Stomach (tissue), 8 donors: ENCODE measurements at regions not wholly inside any gene's neighbourhood (a gene's known extent, or its start where the extent isn't known, plus 50 kb on each side); places are given as distances from the start of the nearest gene placed in this dataset.

Source experiments
- DNase-seq, 2 donors: peaks; one replicate each; pipeline versions ENCODE4 v3.0.0 to v3.0.0-alpha.2; 2013 to 2019
- H3K27ac ChIP-seq, 5 donors: fragments of 200-600 bp in 4 of 5; sonication (generic) in 4 of 5; one replicate each; pipeline ENCODE4 v1.5.1; 2013 to 2019; ENCODE audit warnings: mild to moderate bottlenecking in 1 of 5, moderate library complexity in 1 of 5
- H3K27me3 ChIP-seq, 3 donors: fragments of 200-600 bp; sonication (generic); one replicate each; pipeline ENCODE4 v1.5.1; 2017 to 2019; ENCODE audit warnings: mixed run types in 1 of 3
- H3K36me3 ChIP-seq, 4 donors: fragments of 200-600 bp; sonication (generic); 1 replicate in 3 of 4; 2 replicates in 1 of 4; pipeline ENCODE4 v1.5.1; 2016 to 2019
- H3K4me1 ChIP-seq, 4 donors: fragments of 200-600 bp; sonication (generic); one replicate each; pipeline ENCODE4 v1.5.1; 2016 to 2019
- H3K4me3 ChIP-seq, 4 donors: fragments of 200-600 bp; sonication (generic) in 3 of 4; one replicate each; pipeline ENCODE4 v1.5.1; 2016 to 2019; ENCODE audit warnings: mild to moderate bottlenecking in 1 of 4
- H3K9me3 ChIP-seq, 4 donors: fragments of 200-600 bp; sonication (generic); one replicate each; pipeline ENCODE4 v1.5.1; 2016 to 2019
- CTCF ChIP-seq, 7 experiments: fragments of 450-650 bp in 4 of 7; fragments of 200-600 bp in 3 of 7; sonication (generic) in 3 of 7; IDR thresholded peaks; one replicate each; pipeline ENCODE4 v1.5.1; 2016 to 2019; ENCODE audit warnings: antibody characterized with exemption in 7 of 7, control low read depth in 2 of 7, mild to moderate bottlenecking in 1 of 7
- EP300 ChIP-seq: sonication (generic); formaldehyde crosslinking; IDR thresholded peaks from one replicate; pipeline ENCODE4 v1.6.1; 2017; ENCODE audit warnings: antibody characterized with exemption
- POLR2A ChIP-seq, 4 donors: fragments of 450-650 bp; IDR thresholded peaks; one replicate each; pipeline ENCODE4 v1.6.1; 2016; ENCODE audit warnings: antibody characterized with exemption in 4 of 4, control low read depth in 2 of 4, mild to moderate bottlenecking in 1 of 4, moderate library complexity in 1 of 4
- POLR2AphosphoS5 ChIP-seq, 3 donors: sonication (generic); formaldehyde crosslinking; IDR thresholded peaks; one replicate each; pipeline ENCODE4 v1.6.1; 2016; ENCODE audit warnings: antibody characterized with exemption in 3 of 3
- WGBS, 5 donors: extraction: QIAGEN DNeasy Blood & Tissue Kit in 3 of 5; methylation state at CpG; one replicate each; pipeline versions ENCODE4 v1.1.5 to v1.1.7; 2013 to 2018; 5-methylcytosine and 5-hydroxymethylcytosine counted together
- intact Hi-C: fragments of 100-400 bp; cut with DNase I; formaldehyde crosslinking; loops from one replicate; pipeline ENCODE4 v1.15.1; 2023; ENCODE audit warnings: low total_unique reads
- donor health status: healthy with polysubstance abuse.
- donor health status: Bipolar disorder and iron deficiency.
- donor health status: healthy.

- no peaks in the 10 kb centered on the region for H3K4me1 ChIP-seq
- no peaks in the 10 kb centered on the region for H3K36me3 ChIP-seq
- H3K27ac ChIP-seq = no peak overlapping the region
- peak in 1 of 2 donors; percentile 1 for DNase-seq
- H3K9me3 ChIP-seq = no peaks in the 10 kb centered on the region
- intact Hi-C loops = no loop called here
- TF ChIP-seq POLR2A (IDR thresholded peaks at IDR 0.05) = no peak
- no peak for TF ChIP-seq EP300
- no peak for TF ChIP-seq CTCF (IDR thresholded peaks at IDR 0.05)
- no peak overlapping the region for H3K4me3 ChIP-seq
- no peaks in the 10 kb centered on the region for H3K27me3 ChIP-seq
- 34 to 50% (median 40%) methylated on average over 3 of the region's 3 CpGs for WGBS, 5 donors
Measured at GRCh38 chrX:142549923-142550322, 344.8 kb upstream of the MAGEC2 start.

- DNase-seq = no peak
- intact Hi-C loops = no loop called here
- no peak for TF ChIP-seq POLR2A (IDR thresholded peaks at IDR 0.05)
- no peak for TF ChIP-seq EP300
- no peak for TF ChIP-seq POLR2AphosphoS5 (IDR thresholded peaks at IDR 0.05)
- TF ChIP-seq CTCF (IDR thresholded peaks at IDR 0.05) = no peak
- WGBS, 5 donors = 54 to 79% (median 76%) methylated on average over 3 of the region's 3 CpGs
- no peak overlapping the region for H3K27ac ChIP-seq
- no peaks in the 10 kb centered on the region for H3K27me3 ChIP-seq
- H3K4me3 ChIP-seq = no peak overlapping the region
- no peaks in the 10 kb centered on the region for H3K36me3 ChIP-seq
- H3K9me3 ChIP-seq = no peaks in the 10 kb centered on the region
- no peaks in the 10 kb centered on the region for H3K4me1 ChIP-seq
Measured at GRCh38 chrX:142505839-142506238, 300.7 kb upstream of the MAGEC2 start.

- no peaks in the 10 kb centered on the region for H3K9me3 ChIP-seq
- WGBS, 5 donors = 67 to 84% (median 74%) methylated on average over 5 of the region's 5 CpGs
- DNase-seq = no peak
- no peaks in the 10 kb centered on the region for H3K4me1 ChIP-seq
- H3K4me3 ChIP-seq = no peak overlapping the region
- no peak for TF ChIP-seq POLR2A (IDR thresholded peaks at IDR 0.05)
- TF ChIP-seq EP300 = no peak
- no peak for TF ChIP-seq CTCF (IDR thresholded peaks at IDR 0.05)
- no peak for TF ChIP-seq POLR2AphosphoS5 (IDR thresholded peaks at IDR 0.05)
- no peak overlapping the region for H3K27ac ChIP-seq
- intact Hi-C loops = no loop called here
- H3K27me3 ChIP-seq = no peaks in the 10 kb centered on the region
- H3K36me3 ChIP-seq = no peaks in the 10 kb centered on the region
Measured at GRCh38 chrX:142503967-142504643, 299.0 kb upstream of the MAGEC2 start.

GRCh38 chrX:142502441-142502840 is 297.4 kb upstream of the MAGEC2 start:
- DNase-seq = no peak
- intact Hi-C loops = no loop called here
- Histone ChIP-seq H3K9me3 (no peaks in the 10 kb centered on the region), H3K4me3 (no peak overlapping the region), H3K36me3 (no peaks in the 10 kb centered on the region), H3K27me3 (no peaks in the 10 kb centered on the region), H3K4me1 (no peaks in the 10 kb centered on the region), H3K27ac (no peak overlapping the region)
- WGBS, 5 donors = 43 to 70% (median 57%) methylated on average over 2 of the region's 2 CpGs
- TF ChIP-seq EP300 = no peak
- TF ChIP-seq POLR2AphosphoS5 (IDR thresholded peaks at IDR 0.05) = no peak
- no peak for TF ChIP-seq POLR2A (IDR thresholded peaks at IDR 0.05)
- no peak for TF ChIP-seq CTCF (IDR thresholded peaks at IDR 0.05)
